ENCODE measurements at regions not wholly inside any gene's neighbourhood (a gene's known extent, or its start where the extent isn't known, plus 50 kb on each side); places are given as distances from the start of the nearest gene placed in this dataset.

- no peak for DNase-seq
Measured at GRCh38 chr22:48551716-48552268, 1275.9 kb downstream of the BRD1 start.

- DNase-seq: no peak
Measured at GRCh38 chr22:48551061-48551460, 1276.6 kb downstream of the BRD1 start.

GRCh38 chr22:48548391-48548790 is 1279.3 kb downstream of the BRD1 start:
- no peak for DNase-seq

- DNase-seq: no peak
Measured at GRCh38 chr22:48547971-48548370, 1279.7 kb downstream of the BRD1 start.

GRCh38 chr22:48546653-48547424 is 1280.8 kb downstream of the BRD1 start:
- DNase-seq: no peak

- no peak for DNase-seq
Measured at GRCh38 chr22:48545987-48546386, 1281.7 kb downstream of the BRD1 start.

- no peak for DNase-seq
Measured at GRCh38 chr22:48541401-48542098, 1286.1 kb downstream of the BRD1 start.

- no peak for DNase-seq
Measured at GRCh38 chr22:48539261-48539660, 1288.4 kb downstream of the BRD1 start.

GRCh38 chr22:48538291-48538820 is 1289.3 kb downstream of the BRD1 start:
- no peak for DNase-seq

GRCh38 chr22:48537343-48537680 is 1290.4 kb downstream of the BRD1 start:
- DNase-seq: no peak

GRCh38 chr22:48536541-48537342 is 1290.9 kb downstream of the BRD1 start:
- DNase-seq: no peak

- no peak for DNase-seq
Measured at GRCh38 chr22:48535868-48536540, 1291.7 kb downstream of the BRD1 start.

- no peak for DNase-seq
Measured at GRCh38 chr22:48534395-48534958, 1293.2 kb downstream of the BRD1 start.

- DNase-seq: no peak
Measured at GRCh38 chr22:48532986-48533385, 1294.7 kb downstream of the BRD1 start.

- DNase-seq: no peak
Measured at GRCh38 chr22:48531761-48532435, 1295.8 kb downstream of the BRD1 start.

- no peak for DNase-seq
Measured at GRCh38 chr22:48531108-48531507, 1296.6 kb downstream of the BRD1 start.

- no peak for DNase-seq
Measured at GRCh38 chr22:48530666-48531065, 1297.0 kb downstream of the BRD1 start.

- DNase-seq: peak; percentile 61
Measured at GRCh38 chr22:48528221-48528915, 1299.3 kb downstream of the BRD1 start.

GRCh38 chr22:48523761-48524160 is 1303.9 kb downstream of the BRD1 start:
- DNase-seq: no peak

GRCh38 chr22:48523091-48523490 is 1304.6 kb downstream of the BRD1 start:
- DNase-seq: no peak

- no peak for DNase-seq
Measured at GRCh38 chr22:48522271-48522670, 1305.4 kb downstream of the BRD1 start.
